HG02623 (cell line): ENCODE measurements at regions not wholly inside any gene's neighbourhood (a gene's known extent, or its start where the extent isn't known, plus 50 kb on each side); places are given as distances from the start of the nearest gene placed in this dataset.
"Not testable (repeated sequence)": the region's sequence is repeated elsewhere in the genome, so short reads cannot be mapped to it uniquely, and the experiment has no call there.

ENCODE experiments used
- ATAC-seq: cut with Tn5 transposase; IDR thresholded peaks from one replicate; pipeline ENCODE4 v1.9.1; 2021; ENCODE audit warnings: moderate library complexity; ENCODE audit not compliant: unreplicated experiment

DNA sequence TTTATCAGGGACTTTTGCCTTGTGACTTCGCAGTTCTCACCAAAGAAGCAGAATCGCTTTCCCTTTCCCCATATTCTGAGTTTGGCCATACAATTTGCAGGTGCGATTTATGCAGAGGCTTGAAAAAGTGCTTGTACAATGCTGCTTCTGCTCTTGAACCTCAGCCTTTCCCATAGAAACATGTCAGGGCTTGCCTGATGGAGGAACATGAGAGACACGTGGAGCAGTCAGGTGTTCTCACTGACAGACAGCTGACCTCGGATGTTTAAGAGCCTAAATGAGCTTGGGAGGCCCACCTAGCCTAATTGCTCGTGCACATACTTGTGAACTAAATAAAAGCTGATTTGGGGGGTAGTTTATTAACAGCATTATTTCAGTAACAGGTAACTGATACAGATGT, 290.0 kb downstream of the S1PR1 start:
- no peak for ATAC-seq

- ATAC-seq, result no peak
Measured at GRCh38 chr1:101532377-101532776, 295.6 kb downstream of the S1PR1 start.

DNA sequence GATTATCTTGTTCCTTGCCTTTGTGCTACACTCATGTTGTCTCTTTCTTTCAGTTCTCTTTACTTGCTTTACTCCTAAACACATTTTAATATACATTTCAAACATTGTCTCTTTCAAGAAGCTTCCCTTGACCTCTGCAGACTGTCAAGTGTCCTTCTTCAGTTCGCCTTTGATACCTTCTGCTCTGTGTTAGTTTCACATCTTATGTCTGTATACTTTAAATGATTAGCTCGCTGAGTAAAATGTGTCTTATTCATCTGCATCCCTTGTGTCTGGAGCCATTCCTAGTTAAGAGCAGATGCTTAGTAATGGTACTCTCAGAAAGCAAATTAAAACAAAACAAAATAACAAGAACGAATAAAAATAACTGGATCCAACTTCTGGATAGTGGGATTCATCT, 303.3 kb downstream of the S1PR1 start:
- ATAC-seq, result no peak

DNA sequence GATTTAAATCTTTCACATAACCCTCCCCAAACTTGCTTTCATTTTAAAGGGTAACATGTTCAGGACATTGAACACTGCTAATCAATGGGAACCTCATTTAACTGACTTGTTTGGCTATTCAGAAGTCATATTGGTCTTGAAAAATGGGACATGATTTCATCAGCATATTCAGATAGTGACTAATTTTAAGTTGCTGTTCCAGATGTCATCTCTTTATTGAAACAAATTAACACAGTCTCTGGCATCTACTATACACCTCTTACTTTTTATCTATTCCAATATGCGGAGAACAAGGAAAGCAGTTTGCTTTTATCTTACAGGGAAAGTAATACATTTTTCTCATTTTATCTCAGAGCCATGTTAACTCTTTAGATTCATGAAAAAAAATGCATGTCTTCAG, 310.1 kb downstream of the S1PR1 start:
- no peak for ATAC-seq

DNA sequence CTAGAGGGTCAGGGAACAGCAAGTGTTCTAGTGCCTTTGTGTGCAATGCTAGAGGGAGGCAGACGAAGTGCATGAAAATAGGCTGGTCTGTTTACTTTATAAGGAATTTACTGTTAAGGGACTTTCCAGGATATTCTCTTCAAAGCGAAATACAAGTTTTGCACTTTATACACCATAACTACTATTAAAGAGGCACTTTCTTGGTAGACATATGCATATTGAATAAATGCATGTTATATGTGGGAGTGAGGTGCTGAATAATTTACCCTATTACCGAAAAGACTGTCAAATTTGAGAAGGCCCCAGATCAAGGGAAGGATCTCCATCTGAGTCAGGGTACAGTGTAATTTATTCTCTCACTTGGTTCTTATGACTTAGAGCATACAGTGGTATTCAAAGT, 310.5 kb downstream of the S1PR1 start:
- no peak for ATAC-seq

DNA sequence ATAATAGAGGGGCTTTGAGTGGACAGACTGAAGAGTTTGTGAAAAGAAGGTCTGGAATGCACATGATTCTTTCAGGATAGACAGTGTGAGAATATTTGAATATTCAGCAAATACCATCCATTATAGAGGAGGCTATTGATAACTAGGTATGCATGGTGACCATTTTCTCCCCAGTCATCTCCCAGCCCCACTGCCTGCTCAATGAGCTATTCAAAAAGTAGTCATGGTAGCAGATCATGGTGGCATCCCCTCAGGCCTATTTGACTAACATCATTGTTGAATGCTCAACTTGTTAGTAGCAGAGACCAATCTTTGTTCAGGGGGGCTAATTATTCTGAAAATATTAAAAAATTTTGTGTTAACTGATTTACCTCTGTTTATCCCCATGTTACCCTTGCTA, 311.6 kb downstream of the S1PR1 start:
- no peak for ATAC-seq

GRCh38 chr1:101550581-101550980, 313.8 kb downstream of the S1PR1 start:
- no peak for ATAC-seq

- ATAC-seq, result no peak
Measured at GRCh38 chr1:101566883-101567538, 330.2 kb downstream of the S1PR1 start.

GRCh38 chr1:101567582-101568189, 330.9 kb downstream of the S1PR1 start:
- peak; percentile 95 for ATAC-seq

DNA sequence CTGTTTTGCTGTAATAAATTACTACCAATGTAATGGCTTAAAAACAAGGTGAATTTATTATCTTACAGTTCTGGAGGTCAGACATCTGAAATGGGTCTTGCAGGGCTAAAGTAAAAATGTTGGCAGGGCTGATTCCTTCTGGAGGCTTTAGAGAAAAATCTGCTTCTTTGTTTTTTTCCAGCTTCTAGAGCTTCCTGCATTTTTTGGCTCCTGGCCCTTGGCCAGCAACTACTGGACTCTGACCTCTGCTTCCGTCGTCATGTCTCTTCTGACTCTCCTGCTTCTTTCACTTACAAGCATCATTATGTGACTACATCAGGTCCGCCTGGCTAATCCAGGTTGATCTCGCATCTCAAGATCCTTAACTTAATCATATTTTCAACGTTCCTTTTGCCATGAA, 350.9 kb downstream of the S1PR1 start:
- ATAC-seq, result no peak

- no peak for ATAC-seq
Measured at GRCh38 chr1:101588677-101589076, 351.9 kb downstream of the S1PR1 start.

DNA sequence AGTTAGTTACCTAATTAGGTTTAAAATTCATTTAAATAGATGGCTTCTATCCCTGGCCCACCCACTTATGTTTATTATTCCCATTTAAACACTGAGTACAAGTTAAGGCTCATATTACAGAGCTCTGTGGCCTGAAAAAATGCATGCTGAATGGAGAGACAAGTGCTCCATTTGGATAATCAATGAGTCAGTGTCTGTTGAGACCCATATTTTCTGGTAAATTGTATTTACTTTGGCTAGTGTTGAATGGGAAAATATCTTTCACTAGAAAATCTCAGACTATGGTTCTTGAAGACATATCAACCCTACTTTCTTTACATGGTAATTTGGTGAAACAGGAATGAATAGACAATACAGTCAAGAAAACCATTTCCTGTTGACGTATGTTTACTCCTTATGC, 356.0 kb downstream of the S1PR1 start:
- no peak for ATAC-seq

DNA sequence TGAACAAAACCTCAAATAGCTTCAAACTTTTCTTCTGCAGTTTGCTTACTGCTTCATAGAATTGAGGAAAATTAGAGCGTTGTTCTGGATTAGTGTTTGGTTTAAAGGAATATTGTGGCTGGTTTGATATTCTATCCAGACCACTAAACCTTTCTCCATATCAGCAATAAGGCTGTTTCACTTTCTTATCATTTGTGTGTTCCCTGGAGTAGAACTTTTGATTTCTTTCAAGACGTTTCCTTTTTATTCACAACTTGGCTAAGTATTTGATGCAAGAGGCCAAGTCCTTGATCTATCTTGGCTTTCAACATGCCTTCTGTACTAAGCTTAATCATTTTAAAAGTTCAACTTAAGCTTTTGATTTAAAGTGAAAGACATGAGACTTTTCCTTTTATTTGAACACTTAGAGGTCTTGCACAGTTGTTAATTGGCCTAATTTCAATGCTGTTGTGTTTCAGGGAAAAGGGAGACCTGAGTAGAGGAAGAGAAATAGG, 359.1 kb downstream of the S1PR1 start:
- ATAC-seq, result no peak

GRCh38 chr1:101600615-101601014, 363.8 kb downstream of the S1PR1 start:
- ATAC-seq, result not testable (repeated sequence)

DNA sequence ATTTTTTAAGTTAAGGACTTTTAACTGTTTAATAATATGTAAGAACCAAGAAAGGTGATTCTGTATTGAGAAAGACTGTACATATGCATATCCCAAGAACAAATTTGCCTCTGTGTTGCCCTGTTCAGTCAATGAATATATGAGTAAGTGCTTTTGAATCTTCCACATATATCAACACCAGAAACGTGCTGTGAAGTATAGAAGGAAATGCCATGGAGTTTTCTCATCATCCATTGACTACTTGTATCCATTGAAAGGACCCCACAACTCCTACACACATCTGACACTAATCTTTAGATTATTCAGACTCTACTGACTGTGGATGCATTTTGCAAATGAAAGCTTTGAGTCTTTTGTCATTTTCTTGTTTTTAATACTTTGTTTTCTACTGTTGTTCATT, 366.9 kb downstream of the S1PR1 start:
- no peak for ATAC-seq

DNA sequence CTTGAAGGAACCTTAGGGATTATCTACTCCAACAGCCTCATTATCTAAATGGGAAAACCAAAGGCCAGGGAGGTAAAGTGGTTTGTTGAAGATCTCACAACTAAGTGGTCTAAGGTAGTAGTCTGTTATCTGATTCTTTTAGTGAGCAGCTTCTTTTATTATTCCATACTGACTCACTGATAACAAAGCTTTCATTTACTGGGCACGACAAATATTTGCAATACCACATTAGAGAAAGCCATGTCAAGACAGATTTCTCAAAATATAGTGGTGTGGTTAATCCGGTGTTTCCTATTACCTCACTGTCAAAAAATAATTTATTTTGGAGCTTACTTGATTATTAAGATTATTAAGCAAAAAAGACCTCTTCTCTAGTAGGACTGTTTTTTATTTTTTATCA, 369.1 kb downstream of the S1PR1 start:
- no peak for ATAC-seq

- no peak for ATAC-seq
Measured at GRCh38 chr1:101613546-101613945, 376.7 kb downstream of the S1PR1 start.

GRCh38 chr1:101618900-101619299, 377.8 kb downstream of the OLFM3 start:
- no peak for ATAC-seq

GRCh38 chr1:101632548-101633272, 364.0 kb downstream of the OLFM3 start:
- ATAC-seq, result no peak

- no peak for ATAC-seq
Measured at GRCh38 chr1:101645810-101646209, 350.9 kb downstream of the OLFM3 start.

- no peak for ATAC-seq
Measured at GRCh38 chr1:101652484-101652883, 344.2 kb downstream of the OLFM3 start.

GRCh38 chr1:101653482-101653946, 343.2 kb downstream of the OLFM3 start:
- no peak for ATAC-seq
